ENCODE measurements at regions not wholly inside any gene's neighbourhood (a gene's known extent, or its start where the extent isn't known, plus 50 kb on each side); places are given as distances from the start of the nearest gene placed in this dataset.

- no peak for TF ChIP-seq CTCF (conservative IDR thresholded peaks at IDR 0.05; ENCODE audit: low read length)
- TF ChIP-seq EZH2phosphoT487 (IDR thresholded peaks at IDR 0.05; ENCODE audit: borderline replicate concordance): no peak
- Histone ChIP-seq H3K4me3 (ENCODE audit: low read length, poor library complexity, severe bottlenecking) (no peak overlapping the region), H3K27me3 (ENCODE audit: insufficient read depth, low read length, poor library complexity, severe bottlenecking) (no peaks in the 10 kb centered on the region), H3K9me2 (replicated peaks; ENCODE audit: low read depth, low read length) (no peaks in the 10 kb centered on the region), H3K4me2 (ENCODE audit: low read depth, low read length, poor library complexity, severe bottlenecking) (no peak overlapping the region), H3K79me2 (ENCODE audit: insufficient read depth, low read length) (no peaks in the 10 kb centered on the region), H3K4me1 (ENCODE audit: insufficient read depth, low read length, poor library complexity, severe bottlenecking) (no peaks in the 10 kb centered on the region), H3K36me3 (ENCODE audit: insufficient read depth, low read length) (no peaks in the 10 kb centered on the region), H3F3A (ENCODE audit: low read depth) (no peaks in the 10 kb centered on the region), H3K9me3 (ENCODE audit: insufficient read depth, low read depth, low read length) (no peaks in the 10 kb centered on the region; the same call in 1 of the 2 replicates), H2AFZ (ENCODE audit: low read length) (no peak overlapping the region), H4K20me1 (ENCODE audit: insufficient read depth, low read length, poor library complexity, severe bottlenecking) (no peaks in the 10 kb centered on the region), H3K9ac (ENCODE audit: low read depth, low read length, poor library complexity, severe bottlenecking) (no peak overlapping the region)
Observed at GRCh38 chr10:123603130-123603529, 63.0 kb upstream of the GPR26 start.

- Histone ChIP-seq H3K4me2 (ENCODE audit: low read depth, low read length, poor library complexity, severe bottlenecking) (no peak overlapping the region), H3K9ac (ENCODE audit: low read depth, low read length, poor library complexity, severe bottlenecking) (no peak overlapping the region), H3F3A (ENCODE audit: low read depth) (no peaks in the 10 kb centered on the region), H3K4me3 (ENCODE audit: low read length, poor library complexity, severe bottlenecking) (no peak overlapping the region), H3K4me1 (ENCODE audit: insufficient read depth, low read length, poor library complexity, severe bottlenecking) (no peaks in the 10 kb centered on the region), H3K79me2 (ENCODE audit: insufficient read depth, low read length) (no peaks in the 10 kb centered on the region), H3K36me3 (ENCODE audit: insufficient read depth, low read length) (no peaks in the 10 kb centered on the region), H3K9me3 (ENCODE audit: insufficient read depth, low read depth, low read length) (no peaks in the 10 kb centered on the region; the same call in 1 of the 2 replicates), H2AFZ (ENCODE audit: low read length) (no peak overlapping the region), H4K20me1 (ENCODE audit: insufficient read depth, low read length, poor library complexity, severe bottlenecking) (no peaks in the 10 kb centered on the region), H3K9me2 (replicated peaks; ENCODE audit: low read depth, low read length) (no peaks in the 10 kb centered on the region), H3K27me3 (ENCODE audit: insufficient read depth, low read length, poor library complexity, severe bottlenecking) (no peaks in the 10 kb centered on the region)
- TF ChIP-seq EZH2phosphoT487 (IDR thresholded peaks at IDR 0.05; ENCODE audit: borderline replicate concordance): no peak
- no peak for TF ChIP-seq CTCF (conservative IDR thresholded peaks at IDR 0.05; ENCODE audit: low read length)
Observed at GRCh38 chr10:123604506-123604905, 61.6 kb upstream of the GPR26 start.

- no peaks in the 10 kb centered on the region for H3K79me2 ChIP-seq (ENCODE audit: insufficient read depth, low read length)
- no peaks in the 10 kb centered on the region for H3K27me3 ChIP-seq (ENCODE audit: insufficient read depth, low read length, poor library complexity, severe bottlenecking)
- no peaks in the 10 kb centered on the region for H3K9me2 ChIP-seq (replicated peaks; ENCODE audit: low read depth, low read length)
- no peaks in the 10 kb centered on the region for H3F3A ChIP-seq (ENCODE audit: low read depth)
- no peaks in the 10 kb centered on the region for H4K20me1 ChIP-seq (ENCODE audit: insufficient read depth, low read length, poor library complexity, severe bottlenecking)
- H3K36me3 ChIP-seq (ENCODE audit: insufficient read depth, low read length): no peaks in the 10 kb centered on the region
- no peak overlapping the region for H3K4me2 ChIP-seq (ENCODE audit: low read depth, low read length, poor library complexity, severe bottlenecking)
- H3K9ac ChIP-seq (ENCODE audit: low read depth, low read length, poor library complexity, severe bottlenecking): no peak overlapping the region
- H2AFZ ChIP-seq (ENCODE audit: low read length): no peak overlapping the region
- no peak overlapping the region for H3K4me3 ChIP-seq (ENCODE audit: low read length, poor library complexity, severe bottlenecking)
- no peaks in the 10 kb centered on the region for H3K4me1 ChIP-seq (ENCODE audit: insufficient read depth, low read length, poor library complexity, severe bottlenecking)
- no peaks in the 10 kb centered on the region; the same call in 1 of the 2 replicates for H3K9me3 ChIP-seq (ENCODE audit: insufficient read depth, low read depth, low read length)
- TF ChIP-seq CTCF (conservative IDR thresholded peaks at IDR 0.05; ENCODE audit: low read length): no peak
- TF ChIP-seq EZH2phosphoT487 (IDR thresholded peaks at IDR 0.05; ENCODE audit: borderline replicate concordance): no peak
Observed at GRCh38 chr10:123606006-123606405, 60.1 kb upstream of the GPR26 start.
